ENCODE measurements at regions not wholly inside any gene's neighbourhood (a gene's known extent, or its start where the extent isn't known, plus 50 kb on each side); places are given as distances from the start of the nearest gene placed in this dataset.

- H3K4me1 Mint-ChIP-seq: no peaks in the 10 kb centered on the region
- CTCF ChIA-PET (ENCODE audit: partially characterized antibody): no interaction called here
- intact Hi-C loops (cut with micrococcal nuclease): no loop called here
Measured at GRCh38 chr3:159829539-159830227, 159.0 kb upstream of the IL12A start.

DNA sequence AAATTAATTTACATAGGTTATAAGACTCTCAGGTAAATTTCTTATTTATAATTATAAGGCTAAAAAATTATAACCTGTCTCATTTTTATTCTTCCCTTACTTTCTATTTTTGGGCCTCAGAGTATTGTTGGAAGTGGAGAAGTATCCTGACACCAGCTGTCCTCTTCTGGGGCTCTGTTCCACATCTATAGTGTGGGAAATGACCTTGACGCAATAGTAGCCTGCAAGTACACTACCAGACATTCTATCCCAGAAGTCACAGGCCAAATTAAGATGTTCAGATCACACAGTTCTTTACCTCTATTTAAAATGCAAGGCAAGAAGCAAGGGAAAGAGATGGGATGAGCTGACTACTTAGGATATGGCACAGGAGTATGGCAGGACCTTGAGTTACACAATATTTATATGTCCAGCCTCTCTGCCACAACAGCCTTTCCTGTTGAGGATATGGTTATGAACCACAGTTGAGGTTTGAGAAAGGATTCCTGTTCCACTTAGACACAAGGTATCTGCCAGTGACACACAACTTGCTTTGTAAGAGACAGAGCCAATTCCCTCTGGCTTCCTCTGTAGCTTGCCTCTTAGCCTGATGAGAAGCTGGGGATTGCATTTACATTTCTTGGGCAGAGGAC lies 158.0 kb upstream of the IL12A start:
- H3K27me3 Mint-ChIP-seq: peaks cover 0 to 3% of the 10 kb centered on the region in 2 donors
- no peaks in the 10 kb centered on the region for H3K9me3 ChIP-seq (ENCODE audit: control insufficient read depth in 1 of 2, low read length in 2 of 2)
- no peaks in the 10 kb centered on the region for H3K4me1 ChIP-seq (ENCODE audit: insufficient read depth, low read length)
- ChIA-PET POLR2A (ENCODE audit: partially characterized antibody) (no interaction called here), CTCF (ENCODE audit: partially characterized antibody) (no interaction called here)
- H3K27ac Mint-ChIP-seq: no peak overlapping the region
- no peak overlapping the region for H3K4me3 ChIP-seq (ENCODE audit: low read length in 2 of 2)
- H3K4me3 Mint-ChIP-seq: no peak overlapping the region
- H3K9me3 Mint-ChIP-seq: no peaks in the 10 kb centered on the region
- no peaks in the 10 kb centered on the region for H3K27me3 ChIP-seq (ENCODE audit: insufficient read depth, low read length)
- H3K27ac ChIP-seq (ENCODE audit: low read depth, low read length): no peak overlapping the region
- no peaks in the 10 kb centered on the region for H3K36me3 ChIP-seq (ENCODE audit: insufficient read depth, low read length)
- intact Hi-C loops (cut with micrococcal nuclease): no loop called here
- H3K4me1 Mint-ChIP-seq: no peaks in the 10 kb centered on the region
- H3K36me3 Mint-ChIP-seq: no peaks in the 10 kb centered on the region
- no peak for DNase-seq

More at GRCh38 chr3:159829539-159830227, 159.0 kb upstream of the IL12A start:
- H3K36me3 Mint-ChIP-seq: no peaks in the 10 kb centered on the region
- no peak overlapping the region for H3K27ac Mint-ChIP-seq
- H3K27me3 Mint-ChIP-seq: no peaks in the 10 kb centered on the region
- no peaks in the 10 kb centered on the region for H3K27me3 ChIP-seq (ENCODE audit: insufficient read depth, low read length)
- no peaks in the 10 kb centered on the region for H3K9me3 ChIP-seq (ENCODE audit: control insufficient read depth in 1 of 2, low read length in 2 of 2)
- H3K27ac ChIP-seq (ENCODE audit: low read depth, low read length): no peak overlapping the region
- POLR2A ChIA-PET (ENCODE audit: partially characterized antibody): no interaction called here
- H3K4me3 Mint-ChIP-seq: no peak overlapping the region
- no peak for DNase-seq
- no peak overlapping the region for H3K4me3 ChIP-seq (ENCODE audit: low read length in 2 of 2)
- H3K9me3 Mint-ChIP-seq: no peaks in the 10 kb centered on the region
- no peaks in the 10 kb centered on the region for H3K4me1 ChIP-seq (ENCODE audit: insufficient read depth, low read length)
- H3K36me3 ChIP-seq (ENCODE audit: insufficient read depth, low read length): no peaks in the 10 kb centered on the region

DNA sequence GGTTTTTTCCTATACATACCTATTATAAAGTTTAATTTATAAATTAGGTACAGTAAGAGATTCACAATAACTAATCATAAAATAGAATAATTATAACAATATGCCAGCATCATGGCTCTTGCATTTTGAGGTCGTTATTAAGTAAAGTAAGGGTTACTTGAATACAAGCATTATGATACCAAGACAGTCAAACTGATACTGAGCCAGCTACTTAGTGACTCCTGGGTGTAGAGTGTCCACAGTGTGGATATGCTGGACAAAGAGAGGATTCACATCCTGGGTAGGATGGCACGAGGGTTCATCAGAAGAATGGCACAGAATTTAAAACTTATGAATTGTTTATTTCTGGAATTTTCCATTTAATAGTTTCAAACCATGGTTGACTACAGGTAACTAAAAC lies 157.2 kb upstream of the IL12A start:
- H3K4me3 Mint-ChIP-seq: no peak overlapping the region
- no peak for DNase-seq
- H3K4me1 Mint-ChIP-seq: no peaks in the 10 kb centered on the region
- Histone ChIP-seq H3K4me1 (ENCODE audit: insufficient read depth, low read length) (no peaks in the 10 kb centered on the region), H3K27ac (ENCODE audit: low read depth, low read length) (no peak overlapping the region), H3K27me3 (ENCODE audit: insufficient read depth, low read length) (no peaks in the 10 kb centered on the region), H3K36me3 (ENCODE audit: insufficient read depth, low read length) (no peaks in the 10 kb centered on the region), H3K4me3 (ENCODE audit: low read length in 2 of 2) (no peak overlapping the region), H3K9me3 (ENCODE audit: control insufficient read depth in 1 of 2, low read length in 2 of 2) (no peaks in the 10 kb centered on the region)
- POLR2A ChIA-PET (ENCODE audit: partially characterized antibody): no interaction called here
- CTCF ChIA-PET (ENCODE audit: partially characterized antibody): no interaction called here
- H3K27me3 Mint-ChIP-seq: peaks cover 3% of the 10 kb centered on the region in 2 donors
- intact Hi-C loops (cut with micrococcal nuclease): no loop called here
- no peak overlapping the region for H3K27ac Mint-ChIP-seq
- no peaks in the 10 kb centered on the region for H3K9me3 Mint-ChIP-seq
- H3K36me3 Mint-ChIP-seq: no peaks in the 10 kb centered on the region

DNA sequence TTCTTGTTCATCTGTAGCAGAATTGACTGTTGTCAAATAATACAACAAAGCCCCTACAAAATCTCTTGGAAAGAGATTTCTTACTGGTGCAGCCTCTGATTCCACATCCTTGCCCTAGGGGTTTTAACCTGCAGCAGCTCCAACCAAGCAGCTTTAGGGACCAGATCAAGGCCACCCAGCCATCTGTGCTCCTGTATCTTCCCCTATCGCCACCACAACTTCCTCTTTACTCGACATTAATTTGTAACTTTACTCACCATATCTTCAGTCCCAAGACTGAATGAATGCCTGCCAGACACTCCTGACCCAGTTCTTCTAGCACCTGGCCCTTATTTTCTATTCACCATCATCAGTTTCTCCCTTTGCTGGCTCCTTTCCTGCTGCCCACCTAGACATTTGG lies 156.6 kb upstream of the IL12A start:
- no peak overlapping the region for H3K4me3 Mint-ChIP-seq
- no peaks in the 10 kb centered on the region for H3K9me3 Mint-ChIP-seq
- no peaks in the 10 kb centered on the region for H3K4me1 ChIP-seq (ENCODE audit: insufficient read depth, low read length)
- H3K36me3 ChIP-seq (ENCODE audit: insufficient read depth, low read length): no peaks in the 10 kb centered on the region
- H3K27ac ChIP-seq (ENCODE audit: low read depth, low read length): no peak overlapping the region
- H3K27ac Mint-ChIP-seq: no peak overlapping the region
- H3K27me3 Mint-ChIP-seq: peaks cover 3% of the 10 kb centered on the region in 2 donors
- intact Hi-C loops (cut with micrococcal nuclease): no loop called here
- no peak overlapping the region for H3K4me3 ChIP-seq (ENCODE audit: low read length in 2 of 2)
- no peaks in the 10 kb centered on the region for H3K9me3 ChIP-seq (ENCODE audit: control insufficient read depth in 1 of 2, low read length in 2 of 2)
- no peaks in the 10 kb centered on the region for H3K36me3 Mint-ChIP-seq
- ChIA-PET CTCF (ENCODE audit: partially characterized antibody) (no interaction called here), POLR2A (ENCODE audit: partially characterized antibody) (no interaction called here)
- H3K4me1 Mint-ChIP-seq: no peaks in the 10 kb centered on the region
- H3K27me3 ChIP-seq (ENCODE audit: insufficient read depth, low read length): no peaks in the 10 kb centered on the region
- no peak for DNase-seq

- no peaks in the 10 kb centered on the region for H3K4me1 ChIP-seq (ENCODE audit: insufficient read depth, low read length)
- H3K36me3 ChIP-seq (ENCODE audit: insufficient read depth, low read length): no peaks in the 10 kb centered on the region
- H3K27me3 Mint-ChIP-seq: peaks cover 5 to 6% of the 10 kb centered on the region in 2 donors
- no peaks in the 10 kb centered on the region for H3K9me3 Mint-ChIP-seq
- no peak for DNase-seq
- H3K27ac ChIP-seq (ENCODE audit: low read depth, low read length): no peak overlapping the region
- intact Hi-C loops (cut with micrococcal nuclease): no loop called here
- POLR2A ChIA-PET (ENCODE audit: partially characterized antibody): no interaction called here
- no peak overlapping the region for H3K4me3 Mint-ChIP-seq
- no peaks in the 10 kb centered on the region for H3K27me3 ChIP-seq (ENCODE audit: insufficient read depth, low read length)
- H3K36me3 Mint-ChIP-seq: no peaks in the 10 kb centered on the region
- H3K27ac Mint-ChIP-seq: no peak overlapping the region
- H3K9me3 ChIP-seq (ENCODE audit: control insufficient read depth in 1 of 2, low read length in 2 of 2): no peaks in the 10 kb centered on the region
- H3K4me1 Mint-ChIP-seq: no peaks in the 10 kb centered on the region
- CTCF ChIA-PET (ENCODE audit: partially characterized antibody): no interaction called here
- H3K4me3 ChIP-seq (ENCODE audit: low read length in 2 of 2): no peak overlapping the region
Measured at GRCh38 chr3:159835126-159835525, 153.5 kb upstream of the IL12A start.

DNA sequence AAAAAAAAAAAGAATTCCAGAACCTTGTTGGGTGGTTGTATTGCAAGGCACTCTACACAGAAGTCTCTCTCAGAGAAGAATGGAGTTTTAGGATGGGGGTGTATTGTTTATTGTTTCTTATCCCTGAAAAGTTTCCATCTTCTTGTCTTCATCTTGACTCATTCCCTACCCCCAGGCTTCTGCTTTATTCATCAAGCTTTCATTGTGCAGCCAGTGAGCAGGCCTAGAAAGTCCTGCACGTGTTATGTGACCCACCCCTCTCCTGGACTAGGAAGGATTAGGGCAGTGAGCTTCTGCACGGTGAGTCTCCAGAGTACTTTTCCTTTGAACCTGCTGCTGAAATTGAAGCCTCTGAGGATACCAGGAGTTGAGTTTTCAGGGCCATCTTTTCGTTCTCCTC lies 150.9 kb upstream of the IL12A start:
- no peaks in the 10 kb centered on the region for H3K9me3 Mint-ChIP-seq
- H3K36me3 ChIP-seq (ENCODE audit: insufficient read depth, low read length): no peaks in the 10 kb centered on the region
- H3K4me3 ChIP-seq (ENCODE audit: low read length in 2 of 2): no peak overlapping the region
- no peaks in the 10 kb centered on the region for H3K9me3 ChIP-seq (ENCODE audit: control insufficient read depth in 1 of 2, low read length in 2 of 2)
- H3K4me1 Mint-ChIP-seq: no peaks in the 10 kb centered on the region
- CTCF ChIA-PET (ENCODE audit: partially characterized antibody): no interaction called here
- DNase-seq: no peak
- H3K4me3 Mint-ChIP-seq: no peak overlapping the region
- POLR2A ChIA-PET (ENCODE audit: partially characterized antibody): no interaction called here
- H3K27me3 Mint-ChIP-seq: peaks cover 7 to 24% of the 10 kb centered on the region in 2 donors
- H3K27ac ChIP-seq (ENCODE audit: low read depth, low read length): no peak overlapping the region
- H3K27ac Mint-ChIP-seq: no peak overlapping the region
- no peaks in the 10 kb centered on the region for H3K4me1 ChIP-seq (ENCODE audit: insufficient read depth, low read length)
- H3K36me3 Mint-ChIP-seq: no peaks in the 10 kb centered on the region
- intact Hi-C loops (cut with micrococcal nuclease): no loop called here
- no peaks in the 10 kb centered on the region for H3K27me3 ChIP-seq (ENCODE audit: insufficient read depth, low read length)

- intact Hi-C loops (cut with micrococcal nuclease): no loop called here
- Mint-ChIP-seq H3K4me1 (no peaks in the 10 kb centered on the region), H3K4me3 (no peak overlapping the region), H3K27me3 (peaks cover 7 to 27% of the 10 kb centered on the region in 2 donors), H3K9me3 (no peaks in the 10 kb centered on the region), H3K36me3 (no peaks in the 10 kb centered on the region), H3K27ac (no peak overlapping the region)
- no peaks in the 10 kb centered on the region for H3K27me3 ChIP-seq (ENCODE audit: insufficient read depth, low read length)
- H3K27ac ChIP-seq (ENCODE audit: low read depth, low read length): no peak overlapping the region
- H3K4me1 ChIP-seq (ENCODE audit: insufficient read depth, low read length): no peaks in the 10 kb centered on the region
- H3K4me3 ChIP-seq (ENCODE audit: low read length in 2 of 2): no peak overlapping the region
- no peaks in the 10 kb centered on the region for H3K9me3 ChIP-seq (ENCODE audit: control insufficient read depth in 1 of 2, low read length in 2 of 2)
- CTCF ChIA-PET (ENCODE audit: partially characterized antibody): interaction anchor here (0.7 kb wide), 1 partner anchor 48 kb away, joined by 3 read pairs; no protein-coding TSS in a partner anchor
- DNase-seq: no peak
- H3K36me3 ChIP-seq (ENCODE audit: insufficient read depth, low read length): no peaks in the 10 kb centered on the region
- POLR2A ChIA-PET (ENCODE audit: partially characterized antibody): no interaction called here
Measured at GRCh38 chr3:159838938-159839337, 149.7 kb upstream of the IL12A start.

Data from CD4-positive, alpha-beta memory T cell (primary cell).